GM12891 (cell line): ENCODE measurements at regions not wholly inside any gene's neighbourhood (a gene's known extent, or its start where the extent isn't known, plus 50 kb on each side); places are given as distances from the start of the nearest gene placed in this dataset.
"Not testable (repeated sequence)": the region's sequence is repeated elsewhere in the genome, so short reads cannot be mapped to it uniquely, and the experiment has no call there.

Experiments used
- DNase-seq: peaks from one replicate; pipeline ENCODE4 v3.0.0; 2011; ENCODE audit warnings: low spot score; ENCODE audit not compliant: insufficient read length
- FAIRE-seq: peaks from 2 replicates; lab custom pipeline; 2011; peaks lifted over from hg19 to GRCh38; lab: Jason Lieb, UNC
- PAX5 ChIP-seq: IDR thresholded peaks from 2 replicates; pipeline ENCODE4 v1.6.1; 2011; ENCODE audit warnings: low read length, moderate library complexity, mild to moderate bottlenecking; ENCODE audit not compliant: insufficient read depth, severe bottlenecking
- POLR2A ChIP-seq: IDR thresholded peaks from 2 replicates; pipeline ENCODE4 v1.6.1; 2011; ENCODE audit warnings: low read depth, low read length, control low read depth
- POLR2AphosphoS5 ChIP-seq: IDR thresholded peaks from 2 replicates; pipeline ENCODE4 v1.6.1; 2011; ENCODE audit warnings: low read depth, low read length, control low read depth
- POU2F2 ChIP-seq: IDR thresholded peaks from 2 replicates; pipeline ENCODE4 v1.6.1; 2011; ENCODE audit warnings: low read depth, mild to moderate bottlenecking, control low read depth, low read length, moderate library complexity
- SPI1 ChIP-seq: IDR thresholded peaks from 2 replicates; pipeline ENCODE4 v1.6.1; 2011; ENCODE audit warnings: low read depth, low read length, control low read depth
- TAF1 ChIP-seq: IDR thresholded peaks from 2 replicates; pipeline ENCODE4 v1.6.1; 2011; ENCODE audit warnings: low read depth, low read length, control low read depth

GRCh38 chr2:122029945-122030344 is 274.5 kb downstream of the TSN start:
- no peak for FAIRE-seq

GRCh38 chr2:122031544-122032263 is 276.3 kb downstream of the TSN start:
- TF ChIP-seq TAF1, result no peak
- no peak for TF ChIP-seq POLR2A
- no peak for TF ChIP-seq POLR2AphosphoS5
- TF ChIP-seq SPI1, result no peak
- no peak for TF ChIP-seq POU2F2
- no peak for TF ChIP-seq PAX5
- no peak for FAIRE-seq

More at GRCh38 chr2:122029945-122030344, 274.5 kb downstream of the TSN start:
- no peak for DNase-seq
- TF ChIP-seq POLR2AphosphoS5 (no peak), SPI1 (no peak), TAF1 (no peak), PAX5 (no peak), POU2F2 (no peak), POLR2A (no peak)

DNA sequence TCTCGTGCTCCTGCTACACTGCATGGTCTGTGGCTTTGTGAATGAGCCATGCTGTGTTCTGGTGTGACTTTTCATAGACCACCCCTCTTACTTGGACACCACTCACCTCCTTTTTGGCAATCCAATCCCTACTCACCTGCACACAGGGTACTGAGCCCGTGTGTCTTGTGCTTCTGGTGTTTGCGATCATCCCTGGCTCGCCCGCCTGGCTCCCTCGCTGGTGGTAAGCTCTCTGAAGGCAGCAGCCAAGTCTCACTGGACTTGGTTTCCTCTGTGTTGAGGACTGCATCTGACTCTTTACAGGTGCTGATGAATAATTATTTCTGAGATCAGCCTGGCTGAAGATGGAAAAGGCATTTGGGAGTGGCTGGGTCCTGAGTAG is 276.8 kb downstream of the TSN start:
- TF ChIP-seq PAX5 (no peak), POLR2A (no peak), TAF1 (no peak), POLR2AphosphoS5 (no peak), SPI1 (no peak), POU2F2 (no peak)
- no peak for DNase-seq
- no peak for FAIRE-seq

More at GRCh38 chr2:122031544-122032263, 276.3 kb downstream of the TSN start:
- no peak for DNase-seq

GRCh38 chr2:122033778-122034177 is 278.3 kb downstream of the TSN start:
- no peak for FAIRE-seq
- no peak for DNase-seq

GRCh38 chr2:122034344-122034743 is 278.9 kb downstream of the TSN start:
- TF ChIP-seq POLR2AphosphoS5 (no peak), POLR2A (no peak), SPI1 (no peak), POU2F2 (no peak), TAF1 (no peak)
- DNase-seq, result no peak
- FAIRE-seq, result no peak

More at GRCh38 chr2:122033778-122034177, 278.3 kb downstream of the TSN start:
- TF ChIP-seq PAX5 (no peak), SPI1 (no peak), POLR2AphosphoS5 (no peak), POLR2A (no peak), POU2F2 (no peak), TAF1 (no peak)

GRCh38 chr2:122034777-122035176 is 279.3 kb downstream of the TSN start:
- TF ChIP-seq TAF1, result no peak
- TF ChIP-seq POU2F2, result no peak
- no peak for TF ChIP-seq SPI1
- TF ChIP-seq PAX5, result no peak
- FAIRE-seq (no peak), DNase-seq (no peak)

GRCh38 chr2:122038816-122039215 is 283.4 kb downstream of the TSN start:
- not testable (repeated sequence) for DNase-seq, FAIRE-seq

GRCh38 chr2:122041455-122041854 is 286.0 kb downstream of the TSN start:
- no peak for TF ChIP-seq POLR2A
- no peak for TF ChIP-seq SPI1
- no peak for TF ChIP-seq TAF1
- no peak for TF ChIP-seq POLR2AphosphoS5
- no peak for TF ChIP-seq PAX5
- TF ChIP-seq POU2F2, result no peak
- DNase-seq (no peak), FAIRE-seq (no peak)

GRCh38 chr2:122051659-122052058 is 296.2 kb downstream of the TSN start:
- FAIRE-seq, DNase-seq: not testable (repeated sequence)

DNA sequence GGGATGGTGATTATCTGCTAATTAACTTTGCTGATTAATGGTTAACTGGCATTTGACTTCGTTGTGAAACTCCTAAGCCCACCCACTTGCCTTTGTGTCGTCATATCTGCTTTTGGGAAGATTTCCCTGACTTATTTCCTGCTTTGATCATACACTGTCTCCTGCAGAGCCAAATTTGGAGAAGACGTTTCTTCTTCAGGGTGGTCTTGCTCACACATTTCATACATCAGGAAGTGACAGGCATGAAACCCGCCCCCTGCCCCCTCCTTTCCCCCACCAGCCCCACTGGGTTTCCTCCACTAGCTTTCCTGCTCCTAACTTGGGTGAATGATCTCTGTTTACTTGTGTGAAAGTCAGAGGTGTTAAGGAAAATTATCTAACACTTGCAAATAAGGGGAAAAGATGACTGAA is 300.1 kb downstream of the TSN start:
- no peak for DNase-seq
- TF ChIP-seq POLR2A, result no peak
- no peak for TF ChIP-seq POU2F2
- TF ChIP-seq SPI1, result no peak
- no peak for TF ChIP-seq POLR2AphosphoS5

DNA sequence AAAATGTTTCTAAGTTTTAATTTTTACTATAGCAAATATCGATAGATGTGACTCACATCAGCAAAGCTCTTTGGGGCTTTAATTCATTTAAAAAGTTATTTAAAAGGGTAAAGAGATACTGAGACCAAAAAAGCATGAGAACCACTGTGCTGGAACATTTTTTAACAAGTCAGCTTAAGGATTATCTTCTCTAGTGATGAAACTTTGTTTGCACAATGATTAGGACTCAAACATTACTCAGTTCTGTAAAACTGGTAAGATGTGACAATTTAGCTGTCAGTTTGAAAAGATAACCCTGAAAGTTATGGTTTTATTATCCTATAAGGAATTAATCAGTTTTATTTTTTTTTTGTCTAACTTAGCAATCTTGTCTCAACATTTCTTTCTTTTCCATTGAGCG is 301.4 kb downstream of the TSN start:
- no peak for TF ChIP-seq TAF1
- TF ChIP-seq PAX5, result no peak
- no peak for TF ChIP-seq POLR2A
- no peak for TF ChIP-seq POU2F2
- TF ChIP-seq POLR2AphosphoS5, result no peak
- TF ChIP-seq SPI1, result no peak
- no peak for DNase-seq

More for the DNA sequence above, 300.1 kb downstream of the TSN start:
- no peak for FAIRE-seq

More for the DNA sequence above, 301.4 kb downstream of the TSN start:
- FAIRE-seq, result no peak
